ENCODE measurements at regions not wholly inside any gene's neighbourhood (a gene's known extent, or its start where the extent isn't known, plus 50 kb on each side); places are given as distances from the start of the nearest gene placed in this dataset.

- Histone ChIP-seq H3K27me3 (ENCODE audit: control insufficient read depth in 3 of 3, insufficient read depth in 3 of 3, low read length in 3 of 3) (no peaks in the 10 kb centered on the region), H3K9ac (ENCODE audit: low read depth in 1 of 3, low read length in 3 of 3) (no peak overlapping the region), H3K4me3 (ENCODE audit: low read length in 3 of 3) (no peak overlapping the region), H3K36me3 (ENCODE audit: control insufficient read depth in 3 of 3, insufficient read depth in 3 of 3, low read length in 3 of 3) (no peaks in the 10 kb centered on the region), H3K9me3 (ENCODE audit: control insufficient read depth in 3 of 3, low read length in 3 of 3) (no peaks in the 10 kb centered on the region), H3K27ac (ENCODE audit: low read depth, low read length) (no peak overlapping the region), H3K4me1 (ENCODE audit: control insufficient read depth in 3 of 3, insufficient read depth in 3 of 3, low read length in 3 of 3) (no peaks in the 10 kb centered on the region)
Observed at GRCh38 chr5:167348980-167349379, 942.5 kb upstream of the WWC1 start.

GRCh38 chr5:167351316-167351715 is 940.1 kb upstream of the WWC1 start:
- H3K4me3 ChIP-seq (ENCODE audit: low read length in 3 of 3) = no peak overlapping the region
- H3K9me3 ChIP-seq (ENCODE audit: control insufficient read depth in 3 of 3, low read length in 3 of 3) = no peaks in the 10 kb centered on the region
- no peaks in the 10 kb centered on the region for H3K27me3 ChIP-seq (ENCODE audit: control insufficient read depth in 3 of 3, insufficient read depth in 3 of 3, low read length in 3 of 3)
- no peaks in the 10 kb centered on the region for H3K36me3 ChIP-seq (ENCODE audit: control insufficient read depth in 3 of 3, insufficient read depth in 3 of 3, low read length in 3 of 3)
- no peak overlapping the region for H3K27ac ChIP-seq (ENCODE audit: low read depth, low read length)
- H3K4me1 ChIP-seq (ENCODE audit: control insufficient read depth in 3 of 3, insufficient read depth in 3 of 3, low read length in 3 of 3) = no peaks in the 10 kb centered on the region
- H3K9ac ChIP-seq (ENCODE audit: low read depth in 1 of 3, low read length in 3 of 3) = no peak overlapping the region

GRCh38 chr5:167352801-167353200 is 938.6 kb upstream of the WWC1 start:
- no peaks in the 10 kb centered on the region for H3K27me3 ChIP-seq (ENCODE audit: control insufficient read depth in 3 of 3, insufficient read depth in 3 of 3, low read length in 3 of 3)
- H3K36me3 ChIP-seq (ENCODE audit: control insufficient read depth in 3 of 3, insufficient read depth in 3 of 3, low read length in 3 of 3) = no peaks in the 10 kb centered on the region
- no peaks in the 10 kb centered on the region for H3K4me1 ChIP-seq (ENCODE audit: control insufficient read depth in 3 of 3, insufficient read depth in 3 of 3, low read length in 3 of 3)
- no peak overlapping the region for H3K9ac ChIP-seq (ENCODE audit: low read depth in 1 of 3, low read length in 3 of 3)
- no peak overlapping the region for H3K27ac ChIP-seq (ENCODE audit: low read depth, low read length)
- no peak overlapping the region for H3K4me3 ChIP-seq (ENCODE audit: low read length in 3 of 3)
- no peaks in the 10 kb centered on the region for H3K9me3 ChIP-seq (ENCODE audit: control insufficient read depth in 3 of 3, low read length in 3 of 3)

- Histone ChIP-seq H3K9ac (ENCODE audit: low read depth in 1 of 3, low read length in 3 of 3) (no peak overlapping the region), H3K36me3 (ENCODE audit: control insufficient read depth in 3 of 3, insufficient read depth in 3 of 3, low read length in 3 of 3) (no peaks in the 10 kb centered on the region), H3K27ac (ENCODE audit: low read depth, low read length) (no peak overlapping the region), H3K9me3 (ENCODE audit: control insufficient read depth in 3 of 3, low read length in 3 of 3) (no peaks in the 10 kb centered on the region), H3K27me3 (ENCODE audit: control insufficient read depth in 3 of 3, insufficient read depth in 3 of 3, low read length in 3 of 3) (no peaks in the 10 kb centered on the region), H3K4me3 (ENCODE audit: low read length in 3 of 3) (no peak overlapping the region), H3K4me1 (ENCODE audit: control insufficient read depth in 3 of 3, insufficient read depth in 3 of 3, low read length in 3 of 3) (no peaks in the 10 kb centered on the region)
Observed at GRCh38 chr5:167355346-167355745, 936.1 kb upstream of the WWC1 start.

GRCh38 chr5:167356374-167356773 is 935.1 kb upstream of the WWC1 start:
- no peak overlapping the region for H3K9ac ChIP-seq (ENCODE audit: low read depth in 1 of 3, low read length in 3 of 3)
- no peaks in the 10 kb centered on the region for H3K27me3 ChIP-seq (ENCODE audit: control insufficient read depth in 3 of 3, insufficient read depth in 3 of 3, low read length in 3 of 3)
- H3K36me3 ChIP-seq (ENCODE audit: control insufficient read depth in 3 of 3, insufficient read depth in 3 of 3, low read length in 3 of 3) = no peaks in the 10 kb centered on the region
- H3K4me1 ChIP-seq (ENCODE audit: control insufficient read depth in 3 of 3, insufficient read depth in 3 of 3, low read length in 3 of 3) = no peaks in the 10 kb centered on the region
- H3K9me3 ChIP-seq (ENCODE audit: control insufficient read depth in 3 of 3, low read length in 3 of 3) = no peaks in the 10 kb centered on the region
- H3K4me3 ChIP-seq (ENCODE audit: low read length in 3 of 3) = no peak overlapping the region
- H3K27ac ChIP-seq (ENCODE audit: low read depth, low read length) = no peak overlapping the region

- Histone ChIP-seq H3K9ac (ENCODE audit: low read depth in 1 of 3, low read length in 3 of 3) (no peak overlapping the region), H3K4me3 (ENCODE audit: low read length in 3 of 3) (no peak overlapping the region), H3K27me3 (ENCODE audit: control insufficient read depth in 3 of 3, insufficient read depth in 3 of 3, low read length in 3 of 3) (no peaks in the 10 kb centered on the region), H3K9me3 (ENCODE audit: control insufficient read depth in 3 of 3, low read length in 3 of 3) (no peaks in the 10 kb centered on the region), H3K36me3 (ENCODE audit: control insufficient read depth in 3 of 3, insufficient read depth in 3 of 3, low read length in 3 of 3) (no peaks in the 10 kb centered on the region), H3K27ac (ENCODE audit: low read depth, low read length) (no peak overlapping the region), H3K4me1 (ENCODE audit: control insufficient read depth in 3 of 3, insufficient read depth in 3 of 3, low read length in 3 of 3) (no peaks in the 10 kb centered on the region)
Observed at GRCh38 chr5:167358868-167359492, 932.5 kb upstream of the WWC1 start.

GRCh38 chr5:167361795-167362194 is 929.6 kb upstream of the WWC1 start:
- H3K4me1 ChIP-seq (ENCODE audit: control insufficient read depth in 3 of 3, insufficient read depth in 3 of 3, low read length in 3 of 3) = no peaks in the 10 kb centered on the region
- no peaks in the 10 kb centered on the region for H3K36me3 ChIP-seq (ENCODE audit: control insufficient read depth in 3 of 3, insufficient read depth in 3 of 3, low read length in 3 of 3)
- no peak overlapping the region for H3K9ac ChIP-seq (ENCODE audit: low read depth in 1 of 3, low read length in 3 of 3)
- peaks cover 0 to 2% (median 0%) of the 10 kb centered on the region in 3 donors for H3K9me3 ChIP-seq (ENCODE audit: control insufficient read depth in 3 of 3, low read length in 3 of 3)
- no peak overlapping the region for H3K27ac ChIP-seq (ENCODE audit: low read depth, low read length)
- H3K27me3 ChIP-seq (ENCODE audit: control insufficient read depth in 3 of 3, insufficient read depth in 3 of 3, low read length in 3 of 3) = no peaks in the 10 kb centered on the region
- H3K4me3 ChIP-seq (ENCODE audit: low read length in 3 of 3) = no peak overlapping the region

- Histone ChIP-seq H3K36me3 (ENCODE audit: control insufficient read depth in 3 of 3, insufficient read depth in 3 of 3, low read length in 3 of 3) (no peaks in the 10 kb centered on the region), H3K4me3 (ENCODE audit: low read length in 3 of 3) (no peak overlapping the region), H3K27me3 (ENCODE audit: control insufficient read depth in 3 of 3, insufficient read depth in 3 of 3, low read length in 3 of 3) (no peaks in the 10 kb centered on the region), H3K27ac (ENCODE audit: low read depth, low read length) (no peak overlapping the region), H3K9me3 (ENCODE audit: control insufficient read depth in 3 of 3, low read length in 3 of 3) (peaks cover 0 to 2% (median 0%) of the 10 kb centered on the region in 3 donors), H3K9ac (ENCODE audit: low read depth in 1 of 3, low read length in 3 of 3) (no peak overlapping the region), H3K4me1 (ENCODE audit: control insufficient read depth in 3 of 3, insufficient read depth in 3 of 3, low read length in 3 of 3) (no peaks in the 10 kb centered on the region)
Observed at GRCh38 chr5:167363065-167363464, 928.4 kb upstream of the WWC1 start.

- Histone ChIP-seq H3K4me3 (ENCODE audit: low read length in 3 of 3) (no peak overlapping the region), H3K36me3 (ENCODE audit: control insufficient read depth in 3 of 3, insufficient read depth in 3 of 3, low read length in 3 of 3) (no peaks in the 10 kb centered on the region), H3K27ac (ENCODE audit: low read depth, low read length) (no peak overlapping the region)
Observed at GRCh38 chr5:167375125-167375524, 916.3 kb upstream of the WWC1 start.

GRCh38 chr5:167378894-167379723 is 912.3 kb upstream of the WWC1 start:
- Histone ChIP-seq H3K27ac (ENCODE audit: low read depth, low read length) (no peak overlapping the region), H3K9me3 (ENCODE audit: control insufficient read depth in 3 of 3, low read length in 3 of 3) (no peaks in the 10 kb centered on the region), H3K9ac (ENCODE audit: low read depth in 1 of 3, low read length in 3 of 3) (no peak overlapping the region), H3K27me3 (ENCODE audit: control insufficient read depth in 3 of 3, insufficient read depth in 3 of 3, low read length in 3 of 3) (no peaks in the 10 kb centered on the region), H3K36me3 (ENCODE audit: control insufficient read depth in 3 of 3, insufficient read depth in 3 of 3, low read length in 3 of 3) (no peaks in the 10 kb centered on the region), H3K4me1 (ENCODE audit: control insufficient read depth in 3 of 3, insufficient read depth in 3 of 3, low read length in 3 of 3) (no peaks in the 10 kb centered on the region), H3K4me3 (ENCODE audit: low read length in 3 of 3) (no peak overlapping the region)

More at GRCh38 chr5:167375125-167375524, 916.3 kb upstream of the WWC1 start:
- H3K9me3 ChIP-seq (ENCODE audit: control insufficient read depth in 3 of 3, low read length in 3 of 3) = no peaks in the 10 kb centered on the region
- H3K9ac ChIP-seq (ENCODE audit: low read depth in 1 of 3, low read length in 3 of 3) = no peak overlapping the region
- H3K27me3 ChIP-seq (ENCODE audit: control insufficient read depth in 3 of 3, insufficient read depth in 3 of 3, low read length in 3 of 3) = no peaks in the 10 kb centered on the region
- no peaks in the 10 kb centered on the region for H3K4me1 ChIP-seq (ENCODE audit: control insufficient read depth in 3 of 3, insufficient read depth in 3 of 3, low read length in 3 of 3)

All from skeletal muscle tissue (tissue), 3 donors.